Ovary (tissue), 7 donors: ENCODE measurements at regions not wholly inside any gene's neighbourhood (a gene's known extent, or its start where the extent isn't known, plus 50 kb on each side); places are given as distances from the start of the nearest gene placed in this dataset.
"Not testable (repeated sequence)": the region's sequence is repeated elsewhere in the genome, so short reads cannot be mapped to it uniquely, and the experiment has no call there.

Experiments used
- DNase-seq, 5 donors: peaks; one replicate each; pipeline ENCODE4 v3.0.0-alpha.2; 2019 to 2020
- H3K27ac ChIP-seq, 2 donors: fragments of 200-600 bp; one replicate each; pipeline versions ENCODE4 v1.5.1 to v1.8.0; 2019 to 2022
- H3K27me3 ChIP-seq: fragments of 200-600 bp; one replicate; pipeline ENCODE4 v1.8.0; 2022
- H3K36me3 ChIP-seq: fragments of 200-600 bp; sonication (generic); one replicate; pipeline ENCODE4 v1.5.1; 2019
- H3K4me1 ChIP-seq: one replicate; pipeline ENCODE4 v1.8.1; 2013; ENCODE audit warnings: mild to moderate bottlenecking, moderate library complexity; ENCODE audit not compliant: insufficient read depth
- H3K4me3 ChIP-seq: fragments of 200-600 bp; sonication (generic); one replicate; pipeline ENCODE4 v1.5.1; 2017
- H3K9me3 ChIP-seq, 2 donors: fragments of 200-600 bp in 1 of 2; sonication (generic) in 1 of 2; one replicate each; pipeline versions ENCODE4 v1.5.1 to v1.8.1; 2013 to 2019; ENCODE audit warnings: mild to moderate bottlenecking in 1 of 2, moderate library complexity in 1 of 2
- CTCF ChIP-seq, 3 donors: fragments of 450-650 bp in 2 of 3; fragments of 200-600 bp in 1 of 3; IDR thresholded peaks; one replicate each; pipeline versions ENCODE4 v1.5.1 to v1.8.0; 2016 to 2022; ENCODE audit warnings: antibody characterized with exemption in 3 of 3, mild to moderate bottlenecking in 1 of 3
- EP300 ChIP-seq: sonication (generic); formaldehyde crosslinking; IDR thresholded peaks from one replicate; pipeline ENCODE4 v1.6.1; 2017; ENCODE audit warnings: antibody characterized with exemption
- POLR2A ChIP-seq: fragments of 450-650 bp; IDR thresholded peaks from one replicate; pipeline ENCODE4 v1.6.1; 2017; ENCODE audit warnings: antibody characterized with exemption, mild to moderate bottlenecking, moderate library complexity
- WGBS, 3 donors: extraction: QIAGEN DNeasy Blood & Tissue Kit in 1 of 3; methylation state at CpG; one replicate each; pipeline versions ENCODE4 v1.1.5 to v1.1.7; 2013 to 2017; 5-methylcytosine and 5-hydroxymethylcytosine counted together
- intact Hi-C, 4 donors: fragments of 100-400 bp; cut with DNase I; formaldehyde crosslinking; loops; one replicate each; pipeline versions ENCODE4 v1.11.0 to v1.15.1; 2022 to 2023
- donor health status: DM: no; HTN: no; CAD: no; lungs with moderate emphysema.
- donor health status: DM: no; HTN: no; CAD: no.
- donor health status: Bipolar disorder and iron deficiency.
- donor health status: DM: no; HTN: no; CAD: no.
- donor health status: DM: yes; HTN: yes; CAD: no.

DNA sequence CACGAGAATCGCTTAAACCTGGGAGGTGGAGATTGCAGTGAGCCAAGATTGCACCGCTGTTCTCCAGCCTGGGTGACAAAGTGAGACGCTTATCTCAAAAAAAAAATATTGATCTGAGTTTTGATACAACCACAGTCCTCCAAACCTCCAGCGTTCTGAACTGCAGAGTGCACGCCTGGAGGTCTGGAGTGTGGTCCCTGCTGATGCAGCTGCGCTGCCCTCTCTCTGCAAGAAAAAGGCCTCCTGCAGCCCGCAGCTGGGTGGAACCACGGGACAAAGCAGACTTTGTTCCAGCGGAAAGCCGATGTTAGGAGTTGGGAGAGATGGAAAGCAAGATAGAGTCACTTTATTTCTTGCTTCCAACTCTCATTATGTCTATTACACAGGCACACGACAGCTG is 144.9 kb upstream of the SOD1 start:
- 79 to 81% (median 80%) methylated on average over 12 of the region's 12 CpGs for WGBS, 3 donors
- no peak for DNase-seq
- intact Hi-C loops = no loop called here
- TF ChIP-seq POLR2A (no peak), EP300 (no peak), CTCF (IDR thresholded peaks at IDR 0.05) (no peak)
- Histone ChIP-seq H3K4me1 (no peaks in the 10 kb centered on the region), H3K4me3 (no peak overlapping the region), H3K9me3 (no peaks in the 10 kb centered on the region), H3K36me3 (no peaks in the 10 kb centered on the region), H3K27ac (no peak overlapping the region), H3K27me3 (no peaks in the 10 kb centered on the region)

- intact Hi-C loops, H3K36me3 ChIP-seq, DNase-seq, H3K4me1 ChIP-seq, H3K9me3 ChIP-seq, H3K4me3 ChIP-seq, H3K27ac ChIP-seq, H3K27me3 ChIP-seq: not testable (repeated sequence)
- 86 to 93% (median 90%) methylated on average over 5 of the region's 5 CpGs for WGBS, 3 donors
Observed at GRCh38 chr21:31513541-31513940, 146.0 kb upstream of the SOD1 start.

DNA sequence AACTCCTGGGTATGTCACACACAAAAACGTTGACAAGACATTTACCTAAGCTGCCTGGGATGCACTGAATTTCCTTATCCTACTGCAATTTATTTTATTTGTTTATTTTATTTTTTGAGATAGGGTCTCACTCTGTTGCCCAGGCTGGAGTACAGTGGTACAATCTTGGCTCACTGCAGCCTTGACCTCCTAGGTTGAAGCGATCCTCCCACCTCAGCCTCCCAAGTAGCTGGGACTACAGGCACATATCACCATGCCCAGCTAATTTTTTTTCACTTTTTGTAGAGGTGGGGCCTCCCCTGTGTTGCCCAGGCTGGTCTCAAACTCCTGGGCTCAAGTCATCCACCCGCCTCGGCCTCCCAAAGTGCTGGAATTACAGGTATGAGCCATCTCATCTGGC is 147.5 kb upstream of the SOD1 start:
- H3K36me3 ChIP-seq, H3K9me3 ChIP-seq, H3K27me3 ChIP-seq, DNase-seq, intact Hi-C loops, H3K4me1 ChIP-seq, H3K27ac ChIP-seq, H3K4me3 ChIP-seq: not testable (repeated sequence)
- WGBS, 3 donors = 80 to 85% (median 80%) methylated on average over 4 of the region's 4 CpGs

GRCh38 chr21:31511258-31511657 is 148.2 kb upstream of the SOD1 start:
- no peak overlapping the region for H3K27ac ChIP-seq
- H3K36me3 ChIP-seq = no peaks in the 10 kb centered on the region
- H3K4me3 ChIP-seq = no peak overlapping the region
- H3K9me3 ChIP-seq = no peaks in the 10 kb centered on the region
- intact Hi-C loops = no loop called here
- H3K27me3 ChIP-seq = no peaks in the 10 kb centered on the region
- H3K4me1 ChIP-seq = no peaks in the 10 kb centered on the region
- TF ChIP-seq POLR2A = no peak
- no peak for DNase-seq
- WGBS, 3 donors = 96 to 97% (median 96%) methylated on average over 7 of the region's 7 CpGs

- intact Hi-C loops = no loop called here
- 71 to 74% (median 73%) methylated on average over 14 of the region's 14 CpGs for WGBS, 3 donors
- Histone ChIP-seq H3K4me1 (no peaks in the 10 kb centered on the region), H3K27me3 (no peaks in the 10 kb centered on the region), H3K27ac (no peak overlapping the region), H3K9me3 (no peaks in the 10 kb centered on the region), H3K4me3 (no peak overlapping the region), H3K36me3 (no peaks in the 10 kb centered on the region)
- TF ChIP-seq EP300 (no peak), CTCF (IDR thresholded peaks at IDR 0.05) (no peak), POLR2A (no peak)
- DNase-seq = no peak
Observed at GRCh38 chr21:31509194-31510017, 150.1 kb upstream of the SOD1 start.

DNA sequence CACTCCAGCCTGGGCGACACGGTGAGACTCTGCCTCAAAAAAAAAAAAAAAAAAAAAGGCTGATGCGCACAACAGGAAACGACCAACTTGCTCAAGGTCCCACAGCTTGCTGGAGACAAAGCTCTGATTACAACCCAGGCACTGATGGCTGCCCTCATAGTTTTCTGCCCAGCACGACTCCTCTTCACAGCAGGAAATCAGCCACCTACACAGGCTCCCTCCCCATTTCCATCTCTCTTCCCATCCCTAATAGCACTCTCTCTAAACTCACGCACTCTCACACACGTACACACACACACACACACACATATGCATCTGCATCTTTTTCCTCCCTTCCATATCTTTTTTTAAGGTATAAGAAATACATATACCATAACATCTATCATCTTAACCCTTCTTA is 153.5 kb upstream of the SOD1 start:
- H3K4me3 ChIP-seq = no peak overlapping the region
- no peaks in the 10 kb centered on the region for H3K9me3 ChIP-seq
- no peaks in the 10 kb centered on the region for H3K4me1 ChIP-seq
- no peak for TF ChIP-seq EP300
- TF ChIP-seq CTCF (IDR thresholded peaks at IDR 0.05) = no peak
- no peak for TF ChIP-seq POLR2A
- no peaks in the 10 kb centered on the region for H3K36me3 ChIP-seq
- intact Hi-C loops = no loop called here
- H3K27me3 ChIP-seq = no peaks in the 10 kb centered on the region
- 66 to 75% (median 66%) methylated on average over 7 of the region's 7 CpGs for WGBS, 3 donors
- no peak overlapping the region for H3K27ac ChIP-seq
- no peak for DNase-seq
